HFFc6 (cell line): ENCODE measurements at regions not wholly inside any gene's neighbourhood (a gene's known extent, or its start where the extent isn't known, plus 50 kb on each side); places are given as distances from the start of the nearest gene placed in this dataset.

ENCODE experiments used
- DNase-seq: peaks from one replicate; pipeline ENCODE4 v3.0.0-alpha.2; 2018
- H3K27ac Mint-ChIP-seq: 2 replicates; pipeline ENCODE4 v1.8.0; 2020; ENCODE audit warnings: mild to moderate bottlenecking, mixed read lengths
- H3K27me3 Mint-ChIP-seq: 2 replicates; pipeline ENCODE4 v1.8.0; 2021; ENCODE audit warnings: mild to moderate bottlenecking, moderate library complexity, mixed read lengths; ENCODE audit not compliant: insufficient read depth
- H3K36me3 Mint-ChIP-seq: 2 replicates; pipeline ENCODE4 v1.8.0; 2021; ENCODE audit warnings: low read depth, mixed read lengths
- H3K4me1 Mint-ChIP-seq: 2 replicates; pipeline ENCODE4 v1.8.0; 2020; ENCODE audit warnings: low read depth, mixed read lengths
- H3K4me3 Mint-ChIP-seq: 2 replicates; pipeline ENCODE4 v1.8.0; 2020; ENCODE audit warnings: mild to moderate bottlenecking, moderate library complexity, mixed read lengths
- H3K9me3 Mint-ChIP-seq: 2 replicates; pipeline ENCODE4 v1.8.0; 2020; ENCODE audit warnings: mild to moderate bottlenecking, mixed read lengths
- TF ChIP-seq, protein P1 (sequence below): fragments of 200-600 bp; sonication (generic); IDR thresholded peaks from 2 replicates; pipeline ENCODE4 v1.5.0; 2021; ENCODE audit warnings: antibody characterized with exemption, mild to moderate bottlenecking

- peak; percentile 4 for DNase-seq
- peaks cover 13% of the 10 kb centered on the region for H3K4me1 Mint-ChIP-seq
- H3K9me3 Mint-ChIP-seq = no peaks in the 10 kb centered on the region
- no peaks in the 10 kb centered on the region for H3K27me3 Mint-ChIP-seq
- H3K27ac Mint-ChIP-seq = no peak overlapping the region
- TF ChIP-seq, protein P1, sequence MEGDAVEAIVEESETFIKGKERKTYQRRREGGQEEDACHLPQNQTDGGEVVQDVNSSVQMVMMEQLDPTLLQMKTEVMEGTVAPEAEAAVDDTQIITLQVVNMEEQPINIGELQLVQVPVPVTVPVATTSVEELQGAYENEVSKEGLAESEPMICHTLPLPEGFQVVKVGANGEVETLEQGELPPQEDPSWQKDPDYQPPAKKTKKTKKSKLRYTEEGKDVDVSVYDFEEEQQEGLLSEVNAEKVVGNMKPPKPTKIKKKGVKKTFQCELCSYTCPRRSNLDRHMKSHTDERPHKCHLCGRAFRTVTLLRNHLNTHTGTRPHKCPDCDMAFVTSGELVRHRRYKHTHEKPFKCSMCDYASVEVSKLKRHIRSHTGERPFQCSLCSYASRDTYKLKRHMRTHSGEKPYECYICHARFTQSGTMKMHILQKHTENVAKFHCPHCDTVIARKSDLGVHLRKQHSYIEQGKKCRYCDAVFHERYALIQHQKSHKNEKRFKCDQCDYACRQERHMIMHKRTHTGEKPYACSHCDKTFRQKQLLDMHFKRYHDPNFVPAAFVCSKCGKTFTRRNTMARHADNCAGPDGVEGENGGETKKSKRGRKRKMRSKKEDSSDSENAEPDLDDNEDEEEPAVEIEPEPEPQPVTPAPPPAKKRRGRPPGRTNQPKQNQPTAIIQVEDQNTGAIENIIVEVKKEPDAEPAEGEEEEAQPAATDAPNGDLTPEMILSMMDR = no peak
- no peaks in the 10 kb centered on the region for H3K36me3 Mint-ChIP-seq
- H3K4me3 Mint-ChIP-seq = no peak overlapping the region
Observed at GRCh38 chr20:8972963-8973705, 95.8 kb upstream of the PLCB4 start.

- TF ChIP-seq, protein P1 = no peak
- Mint-ChIP-seq H3K4me3 (no peak overlapping the region), H3K36me3 (no peaks in the 10 kb centered on the region), H3K4me1 (peaks cover 13% of the 10 kb centered on the region), H3K9me3 (no peaks in the 10 kb centered on the region), H3K27ac (no peak overlapping the region), H3K27me3 (no peaks in the 10 kb centered on the region)
- DNase-seq = no peak
Observed at GRCh38 chr20:8974009-8974708, 94.7 kb upstream of the PLCB4 start.

DNA sequence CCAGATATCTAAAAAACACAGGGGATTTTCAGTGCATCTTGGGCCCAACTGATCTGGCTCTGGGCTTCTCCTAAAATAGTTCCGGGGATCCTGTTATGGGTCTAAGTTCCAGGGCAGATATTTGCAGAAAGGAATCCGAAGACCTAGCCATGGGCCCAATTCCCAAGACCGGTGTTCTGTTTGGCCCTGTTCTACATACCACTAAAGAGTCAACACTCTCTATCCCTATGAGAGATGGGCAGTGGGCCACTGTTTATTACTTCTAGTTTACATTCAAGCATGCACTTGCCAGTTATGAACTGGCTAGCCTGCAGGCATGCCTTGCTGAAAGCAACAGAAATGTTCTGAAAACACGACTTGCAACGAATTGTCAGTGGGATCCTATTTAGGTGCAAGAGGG lies 87.4 kb upstream of the PLCB4 start:
- H3K27me3 Mint-ChIP-seq = no peaks in the 10 kb centered on the region
- TF ChIP-seq, protein P1 = no peak
- no peak overlapping the region for H3K4me3 Mint-ChIP-seq
- DNase-seq = no peak
- peaks cover 7% of the 10 kb centered on the region; the same call in 1 of the 2 replicates for H3K4me1 Mint-ChIP-seq
- no peak overlapping the region for H3K27ac Mint-ChIP-seq
- H3K9me3 Mint-ChIP-seq = no peaks in the 10 kb centered on the region
- H3K36me3 Mint-ChIP-seq = no peaks in the 10 kb centered on the region

- Mint-ChIP-seq H3K27ac (no peak overlapping the region), H3K27me3 (no peaks in the 10 kb centered on the region), H3K36me3 (no peaks in the 10 kb centered on the region), H3K9me3 (no peaks in the 10 kb centered on the region), H3K4me3 (no peak overlapping the region), H3K4me1 (peaks cover 7% of the 10 kb centered on the region; the same call in 1 of the 2 replicates)
- DNase-seq = no peak
- TF ChIP-seq, protein P1 = no peak
Observed at GRCh38 chr20:8983478-8984345, 85.2 kb upstream of the PLCB4 start.

GRCh38 chr20:8986631-8987030 lies 82.3 kb upstream of the PLCB4 start:
- TF ChIP-seq, protein P1 = no peak
- peaks cover 7% of the 10 kb centered on the region; the same call in 1 of the 2 replicates for H3K4me1 Mint-ChIP-seq
- no peaks in the 10 kb centered on the region for H3K9me3 Mint-ChIP-seq
- no peak overlapping the region for H3K4me3 Mint-ChIP-seq
- H3K36me3 Mint-ChIP-seq = no peaks in the 10 kb centered on the region
- no peak for DNase-seq
- H3K27me3 Mint-ChIP-seq = no peaks in the 10 kb centered on the region
- H3K27ac Mint-ChIP-seq = no peak overlapping the region
